Stimulated activated CD4-positive, alpha-beta T cell treated with anti-CD3 and anti-CD28 coated beads, Interleukin-15, amount 100 ng/mL, for 48 hours (primary cell): ENCODE measurements at regions not wholly inside any gene's neighbourhood (a gene's known extent, or its start where the extent isn't known, plus 50 kb on each side); places are given as distances from the start of the nearest gene placed in this dataset.
A peak's percentile ranks its signal among the peaks of the same experiment; 100 is the strongest.

Experiments used
- DNase-seq, 2 donors: peaks; one replicate each; pipeline ENCODE4 v3.0.0-alpha.2; 2020; ENCODE audit warnings: low read depth in 2 of 2

DNA sequence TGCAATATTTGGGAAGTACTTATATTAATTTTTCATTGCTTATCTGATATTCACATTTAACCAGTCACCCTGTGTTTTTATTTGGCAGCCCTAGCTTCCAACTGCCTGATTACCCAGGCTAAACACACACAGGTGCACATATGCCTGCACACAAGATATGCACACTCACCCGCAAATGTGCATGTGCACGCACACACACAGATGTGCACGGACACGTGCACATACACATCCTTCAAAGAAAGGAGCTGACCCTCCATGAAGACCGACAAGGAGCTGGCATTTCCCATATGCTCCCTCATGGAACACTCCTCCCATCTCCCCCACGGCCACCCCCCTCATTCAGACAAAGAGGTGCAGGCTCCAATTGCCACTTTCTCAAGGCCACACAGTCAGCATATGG, 242.2 kb downstream of the ENGASE start:
- no peak for DNase-seq

DNA sequence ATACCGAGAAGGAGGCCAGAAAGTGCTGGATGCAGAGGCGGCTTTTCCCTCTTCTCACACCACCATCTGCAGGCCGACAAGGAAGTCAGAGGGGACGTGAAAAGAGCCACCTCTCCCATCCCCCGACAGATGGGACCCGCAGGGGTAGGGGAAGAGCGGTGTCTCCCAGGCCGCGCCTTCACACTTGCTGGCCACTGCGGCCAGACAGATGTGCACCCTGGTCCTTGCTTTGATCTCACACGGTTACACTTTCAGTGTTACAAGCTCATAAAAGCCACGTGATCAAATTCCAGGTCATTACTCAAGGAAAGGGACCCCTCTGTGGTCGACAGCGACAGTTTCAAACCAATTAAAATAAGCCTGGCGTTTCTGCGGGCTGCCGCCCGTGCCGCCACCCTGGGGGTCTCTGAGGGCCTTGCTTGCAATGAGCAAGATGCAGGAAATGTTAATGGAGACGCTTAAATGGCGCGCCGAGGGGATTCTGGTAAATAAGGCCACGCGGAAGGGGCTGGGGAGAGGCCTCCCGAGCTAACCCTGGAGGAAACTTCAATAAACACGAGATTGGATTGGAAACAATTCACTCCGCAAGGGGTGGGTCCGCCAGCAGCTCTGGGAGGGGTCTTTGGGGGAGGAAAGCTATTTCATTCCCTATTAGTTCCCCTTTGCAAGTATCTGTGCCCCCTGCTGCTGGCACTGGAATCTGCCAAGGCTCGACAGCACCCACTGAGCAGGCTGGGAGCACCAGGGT, 240.9 kb downstream of the ENGASE start:
- DNase-seq = no peak

DNA sequence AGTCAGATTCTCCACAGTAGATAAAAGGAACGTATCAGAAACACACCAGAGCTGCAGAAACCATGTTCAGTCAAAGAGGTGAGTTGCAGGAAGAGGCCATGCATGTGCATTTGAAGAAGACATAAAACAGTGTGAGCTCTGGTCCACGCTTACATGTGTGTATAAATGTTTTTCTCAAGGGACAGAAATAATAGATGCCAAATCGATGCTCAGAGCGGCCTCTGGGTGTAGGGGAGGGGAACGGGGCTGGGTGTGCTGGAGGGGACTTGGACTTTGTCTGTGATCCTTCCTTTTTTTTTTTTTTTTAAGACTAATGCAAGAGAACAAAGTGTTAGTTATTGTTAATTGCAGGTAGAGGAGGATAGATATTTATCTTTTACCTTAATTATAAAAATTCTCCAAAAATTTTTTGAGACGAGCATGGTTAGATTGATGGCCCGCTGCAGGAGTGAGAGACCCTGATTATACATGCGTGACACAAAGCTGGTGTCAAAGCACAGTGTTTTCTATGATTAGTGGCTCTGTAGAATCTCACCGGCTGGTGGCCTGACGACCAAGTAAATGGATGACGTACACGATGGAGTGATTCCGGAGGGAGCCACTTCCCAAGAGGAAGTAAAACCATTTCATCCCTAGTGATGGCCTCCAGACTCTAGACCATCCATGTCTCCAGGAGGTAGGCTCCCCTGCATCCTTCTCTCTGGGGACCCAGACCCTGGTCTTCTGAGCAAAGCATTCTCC, 240.2 kb downstream of the ENGASE start:
- no peak for DNase-seq

DNA sequence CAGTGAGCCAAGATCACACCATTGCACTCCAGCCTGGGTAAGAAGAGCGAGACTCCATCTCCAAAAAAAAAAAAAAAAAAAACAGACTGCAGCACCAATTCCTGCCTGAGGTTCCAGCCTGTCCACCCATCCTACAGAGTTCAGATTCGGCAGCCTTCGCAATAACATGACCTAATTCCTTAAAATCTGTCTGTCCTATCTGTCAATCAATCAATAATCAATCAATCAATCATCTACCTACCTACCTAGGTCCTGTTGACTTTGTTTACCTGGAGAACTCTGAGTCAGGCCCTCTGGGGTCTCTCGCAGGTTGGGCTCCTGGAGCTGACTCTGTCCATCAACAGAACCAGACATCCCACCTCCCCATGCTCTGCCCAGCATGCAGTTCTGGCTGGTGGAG, 236.7 kb downstream of the ENGASE start:
- no peak for DNase-seq

DNA sequence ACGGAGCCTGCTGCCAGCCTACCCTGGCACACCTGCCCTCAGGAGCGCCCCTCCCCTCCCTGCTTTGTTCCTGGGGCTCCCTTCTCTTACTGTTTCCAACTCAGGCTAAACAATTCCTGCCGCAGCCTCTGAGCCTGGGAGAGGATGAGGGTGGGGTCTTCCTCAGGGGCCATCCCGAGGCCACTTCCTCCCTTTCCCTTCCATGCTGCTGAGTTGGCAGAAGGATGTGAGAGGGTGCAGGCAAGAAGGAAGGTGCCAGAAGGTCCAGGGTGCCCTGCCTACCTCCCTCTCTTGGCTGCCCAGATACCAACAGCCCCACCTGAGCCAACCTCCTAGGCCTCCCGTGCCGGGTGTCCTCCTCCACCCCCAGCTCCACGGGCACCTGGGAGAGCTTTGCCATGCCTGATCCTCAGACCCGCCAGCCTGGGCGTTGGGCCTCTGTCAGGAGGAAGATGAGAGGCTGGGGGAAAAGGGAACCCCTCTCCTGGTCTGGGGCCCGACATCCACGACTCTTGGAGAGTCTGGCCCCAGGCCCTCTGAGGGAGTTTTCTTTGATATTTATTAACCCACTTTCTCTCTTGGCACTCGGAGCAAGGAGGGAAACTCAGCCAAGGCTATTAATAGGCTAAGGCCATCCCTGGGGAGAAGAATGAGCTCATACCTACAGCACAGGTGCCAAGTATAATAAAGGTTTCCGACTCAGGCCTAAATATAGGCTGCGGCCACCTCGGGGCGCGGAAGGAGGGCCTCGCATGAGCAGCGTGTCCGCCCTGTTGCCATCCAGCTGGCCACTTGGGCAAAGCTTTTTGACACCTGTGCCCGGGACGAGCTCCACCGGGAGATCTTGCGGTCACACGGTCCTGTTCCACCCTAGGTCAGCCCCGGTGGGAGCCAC, 232.0 kb downstream of the ENGASE start:
- DNase-seq = no peak

DNA sequence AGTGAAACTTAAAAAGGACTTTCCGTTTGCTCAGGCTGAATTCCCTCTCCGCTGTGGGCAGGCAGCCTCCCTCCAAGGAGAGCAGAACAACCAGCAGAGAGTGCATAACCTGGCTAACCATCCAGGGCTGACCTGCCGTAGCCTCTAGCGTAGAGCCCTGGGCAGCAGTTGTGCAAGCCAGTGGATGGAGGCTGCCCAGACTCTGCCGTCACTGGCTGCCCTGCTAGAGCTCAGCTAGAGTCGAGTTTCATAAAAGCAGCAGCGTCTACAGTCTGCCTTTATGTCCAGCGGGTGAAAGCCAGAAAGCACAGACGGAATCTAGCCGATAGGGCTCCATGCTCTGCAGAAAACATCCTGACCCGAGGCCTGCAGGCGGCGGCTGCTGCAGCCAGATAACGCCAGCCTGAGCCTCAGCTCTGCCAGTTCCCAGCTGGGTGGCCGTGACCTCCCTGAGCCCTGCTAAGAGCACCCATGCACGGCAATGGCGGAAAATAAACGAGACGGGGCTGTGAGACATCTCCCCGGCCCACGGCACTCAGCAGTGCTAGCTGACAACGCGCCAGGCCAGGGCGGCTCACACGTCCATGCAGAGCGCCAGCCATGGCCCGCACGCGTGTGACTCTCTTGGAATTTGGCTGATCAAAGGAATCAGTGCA, 231.3 kb downstream of the ENGASE start:
- no peak for DNase-seq

DNA sequence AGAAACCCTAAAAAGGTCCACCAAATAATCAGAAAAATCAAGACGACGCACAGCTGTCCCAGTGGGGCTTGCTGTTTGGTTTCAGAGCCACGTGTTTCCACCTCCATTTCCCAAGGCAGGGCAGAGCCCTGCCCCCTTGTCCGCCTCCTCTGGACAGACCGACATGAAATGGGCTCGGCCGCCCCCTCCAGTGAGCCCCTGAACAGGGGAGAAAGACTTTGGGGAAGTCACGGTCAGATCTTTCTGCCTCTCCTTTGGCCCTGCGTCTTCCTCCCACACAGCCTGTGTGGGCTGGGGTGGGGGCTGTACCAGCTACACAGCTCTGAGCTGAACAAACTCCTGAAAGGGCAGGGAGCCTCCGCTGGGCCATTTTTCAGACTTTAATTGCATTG, 230.7 kb downstream of the ENGASE start:
- no peak for DNase-seq

DNA sequence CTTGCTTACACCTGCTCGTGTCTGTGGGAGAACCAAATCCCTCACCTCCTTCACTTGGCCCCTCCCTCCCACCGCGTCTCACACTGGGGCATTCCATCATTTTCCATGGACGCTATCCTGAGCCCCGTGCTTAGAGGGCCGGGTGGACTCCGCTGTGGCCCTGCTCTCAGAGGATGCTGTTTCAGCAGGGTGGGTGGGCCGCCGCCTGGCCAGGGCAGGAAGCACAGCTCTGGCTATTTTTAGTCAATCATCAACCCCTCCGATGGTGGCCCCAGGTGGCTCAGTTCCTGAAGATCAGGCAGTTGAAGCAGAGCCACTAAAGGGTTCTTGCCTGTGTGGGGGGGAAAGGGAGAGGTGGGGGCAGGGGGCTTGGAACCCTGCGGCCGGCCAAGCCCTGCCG, 230.3 kb downstream of the ENGASE start:
- DNase-seq = no peak

DNA sequence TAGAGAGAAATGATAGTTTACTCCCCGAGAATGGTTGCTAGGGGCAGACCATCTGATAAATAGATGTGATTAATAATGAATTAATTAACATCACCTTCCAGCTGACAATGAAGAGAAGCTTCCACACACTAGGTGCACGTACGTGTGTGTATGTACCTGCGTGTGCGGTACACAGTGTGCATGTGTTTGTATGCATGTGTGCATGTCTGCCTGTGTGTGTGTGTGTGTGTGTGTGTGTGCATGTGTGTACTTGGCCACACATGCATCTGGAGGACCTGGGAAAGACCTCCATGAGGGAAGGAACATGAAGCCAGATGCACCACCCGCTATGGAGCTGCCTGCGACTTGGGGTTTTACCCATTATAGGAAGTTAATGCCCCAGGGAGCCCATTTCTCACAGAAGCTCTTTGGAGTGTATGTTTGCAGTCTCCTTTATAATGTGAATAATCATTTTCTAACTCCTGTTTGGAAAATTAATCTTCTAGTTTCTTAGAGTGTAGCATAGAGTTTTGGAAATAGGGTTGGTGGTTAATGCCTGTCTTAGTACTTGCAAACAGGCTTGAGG, 229.1 kb downstream of the ENGASE start:
- DNase-seq = no peak

DNA sequence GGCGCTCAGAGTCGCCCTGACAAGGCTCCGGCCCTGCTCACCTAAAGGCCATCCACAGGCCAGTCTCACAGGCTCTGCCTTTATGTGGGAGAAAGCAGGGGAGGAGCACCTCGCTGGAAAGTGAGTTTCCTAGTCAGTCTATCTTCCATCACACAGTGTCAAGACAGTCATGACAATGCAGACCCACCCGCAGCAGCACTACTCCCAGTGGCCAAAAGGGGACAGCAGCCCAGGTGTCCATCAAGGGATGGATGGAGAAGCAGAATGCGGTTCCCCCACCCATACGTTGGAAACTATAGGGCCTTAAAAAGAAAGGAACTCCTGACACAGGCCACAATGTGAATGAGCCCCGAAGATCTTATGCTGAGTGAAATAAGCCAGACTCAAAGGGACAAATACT, 226.8 kb downstream of the ENGASE start:
- DNase-seq = no peak

DNA sequence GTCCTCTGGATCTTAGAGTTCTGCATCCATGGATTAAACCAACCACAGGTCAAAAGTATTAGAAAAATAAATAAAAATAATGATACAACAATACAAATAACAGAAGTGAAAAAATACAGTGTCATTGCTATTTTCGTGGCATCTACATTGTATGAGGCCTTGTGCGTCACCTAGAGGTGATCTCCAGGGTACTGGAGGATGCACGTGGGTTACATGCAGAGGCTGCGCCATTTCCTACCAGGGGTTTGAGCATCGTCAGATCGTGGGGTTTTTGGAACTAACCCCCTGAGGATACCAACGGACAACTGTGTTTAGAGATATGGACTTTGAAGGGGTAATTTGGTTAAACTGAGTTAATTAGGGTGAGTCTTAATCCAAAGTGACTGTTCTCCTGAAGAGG, 224.7 kb downstream of the ENGASE start:
- DNase-seq = no peak

DNA sequence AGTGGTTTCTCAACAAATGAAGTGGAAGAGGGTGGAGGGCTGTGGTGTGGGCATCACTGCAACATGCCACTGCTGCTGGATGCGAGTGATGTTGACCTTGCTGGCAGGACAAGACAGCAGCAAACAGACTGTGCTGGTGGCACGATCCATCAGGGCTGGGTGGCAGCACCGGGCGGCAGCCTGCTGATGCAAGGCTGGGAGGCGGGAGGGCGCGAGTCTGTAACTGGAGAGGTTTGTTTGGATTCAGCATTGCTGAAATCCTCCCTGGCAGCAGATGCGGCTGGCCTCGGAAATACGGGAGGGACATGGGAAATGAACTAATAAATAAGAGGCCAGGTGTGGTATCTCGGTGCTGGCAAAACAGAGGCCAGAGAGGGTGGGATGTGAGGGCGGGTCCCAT, 224.2 kb downstream of the ENGASE start:
- no peak for DNase-seq

DNA sequence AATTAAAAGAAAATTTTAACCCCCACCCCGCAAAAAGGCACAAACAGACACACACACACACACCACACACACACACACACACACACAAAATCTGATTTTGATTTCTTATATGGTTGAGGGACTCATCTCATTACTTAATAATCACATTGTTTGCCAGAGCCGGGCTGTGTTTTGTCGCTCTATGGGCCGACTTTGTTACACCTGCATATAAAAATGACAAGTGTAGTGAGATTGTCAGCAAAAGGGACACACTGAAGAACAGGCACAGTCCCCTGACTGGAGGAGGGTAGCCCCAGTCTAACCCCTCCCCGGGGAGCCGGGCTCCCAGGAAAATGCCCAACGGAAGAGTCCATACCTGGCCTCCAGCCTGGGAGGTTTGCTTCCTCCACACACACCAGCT, 221.6 kb downstream of the ENGASE start:
- DNase-seq = no peak

DNA sequence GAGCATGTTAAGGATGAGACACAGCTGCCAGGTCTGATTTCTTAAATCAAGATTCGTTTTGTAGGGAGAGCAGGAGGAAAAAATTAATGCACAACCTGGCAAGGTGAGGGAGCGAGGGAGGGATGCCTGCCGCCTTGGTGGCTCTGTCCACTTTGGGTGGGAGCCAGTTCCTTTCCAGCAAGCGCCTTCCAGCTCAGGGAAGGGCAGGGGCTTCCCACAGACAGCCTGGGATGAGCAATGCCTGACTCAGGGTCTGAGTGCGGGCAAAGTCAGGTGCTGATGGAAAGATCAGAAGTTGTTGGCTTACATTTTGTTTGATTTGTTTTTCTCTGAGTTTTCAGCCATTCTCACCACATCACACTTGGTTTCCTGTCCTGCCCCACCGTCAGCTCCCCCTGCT, 220.7 kb downstream of the ENGASE start:
- no peak for DNase-seq

DNA sequence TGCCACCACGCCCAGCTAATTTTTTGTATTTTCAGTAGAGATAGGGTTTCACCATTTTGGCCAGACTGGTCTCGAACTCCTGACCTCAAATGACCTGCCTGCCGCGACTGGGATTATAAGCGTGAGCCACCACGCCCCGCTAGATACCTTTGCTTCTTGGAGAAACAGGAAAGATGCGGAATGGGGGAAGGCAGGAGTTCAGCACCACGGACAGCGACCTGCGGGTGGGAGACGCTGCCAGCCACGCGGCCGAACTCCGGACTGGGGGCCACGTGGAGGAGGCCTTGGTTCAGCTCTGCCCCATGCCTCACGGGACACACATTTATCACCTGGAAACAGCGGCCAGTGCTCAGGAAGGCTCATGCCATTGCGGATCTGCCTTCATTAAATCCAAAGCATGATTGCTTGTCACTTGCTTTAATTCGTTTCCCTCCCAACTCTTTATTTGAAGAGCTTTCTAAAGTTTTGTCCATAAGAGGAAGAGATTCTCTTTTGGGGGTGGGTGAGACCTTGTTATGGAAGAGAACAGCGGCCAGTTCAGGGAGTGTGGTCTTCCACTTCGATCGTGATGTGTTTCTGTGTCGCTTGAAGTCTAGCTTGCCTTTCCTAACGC, 219.9 kb downstream of the ENGASE start:
- peak in 1 of 2 donors; percentile 6 for DNase-seq

DNA sequence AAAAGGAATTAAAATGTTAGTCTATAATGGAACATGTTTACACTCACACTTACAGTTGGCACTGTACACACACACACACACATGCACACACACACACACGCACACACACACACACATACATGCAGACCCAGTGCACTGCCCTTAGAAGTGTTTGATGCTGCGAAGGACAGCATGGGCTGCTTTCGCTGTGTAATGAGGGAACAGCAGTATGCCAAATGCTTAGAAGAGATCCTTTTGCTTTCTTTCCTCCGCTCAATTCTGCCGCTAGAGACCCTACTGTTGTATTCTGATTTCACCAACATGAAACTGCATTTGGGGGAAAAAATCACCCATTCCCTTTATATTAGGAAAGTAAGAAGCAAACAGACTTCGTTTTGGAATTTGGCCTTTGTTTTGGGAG, 217.9 kb downstream of the ENGASE start:
- no peak for DNase-seq

DNA sequence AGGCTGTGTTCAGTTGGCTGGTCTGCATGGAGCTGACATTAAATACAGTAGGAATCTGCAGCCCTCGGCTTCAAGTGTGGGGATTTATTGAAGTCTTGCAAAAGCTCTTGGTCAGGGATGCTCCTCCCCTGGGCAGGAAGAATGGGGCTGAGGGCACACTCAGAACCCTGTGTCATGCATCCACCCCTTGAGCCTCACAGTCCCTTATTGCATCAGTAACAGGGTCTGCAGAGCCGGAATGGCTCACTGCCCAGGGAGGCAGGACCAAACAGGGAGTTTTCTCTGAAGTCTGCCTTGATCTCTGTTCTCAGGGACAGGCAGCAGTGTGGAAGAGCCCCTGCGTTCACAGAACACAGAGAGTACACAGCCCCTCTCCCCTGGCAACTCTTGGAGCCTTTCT, 216.8 kb downstream of the ENGASE start:
- DNase-seq = no peak

DNA sequence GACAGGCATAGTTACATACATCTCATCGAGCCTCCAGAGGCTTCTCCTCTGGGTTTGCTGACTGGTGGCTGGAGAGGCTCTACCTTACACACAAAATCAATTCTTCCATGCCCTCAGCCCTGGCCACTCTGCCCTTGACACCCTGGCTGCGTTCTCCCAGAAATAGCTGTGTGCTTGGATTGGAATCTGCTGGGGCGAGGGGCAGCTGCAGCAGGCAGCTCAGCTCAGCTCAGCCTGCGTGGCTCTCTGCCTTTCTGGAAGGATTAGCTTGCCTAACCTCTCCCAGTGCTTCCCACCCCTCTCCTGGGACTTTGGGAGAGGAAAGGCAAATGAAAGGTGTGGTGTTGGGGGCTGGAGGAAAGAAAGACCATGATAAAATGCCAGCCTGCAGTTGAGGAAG, 216.1 kb downstream of the ENGASE start:
- no peak for DNase-seq

DNA sequence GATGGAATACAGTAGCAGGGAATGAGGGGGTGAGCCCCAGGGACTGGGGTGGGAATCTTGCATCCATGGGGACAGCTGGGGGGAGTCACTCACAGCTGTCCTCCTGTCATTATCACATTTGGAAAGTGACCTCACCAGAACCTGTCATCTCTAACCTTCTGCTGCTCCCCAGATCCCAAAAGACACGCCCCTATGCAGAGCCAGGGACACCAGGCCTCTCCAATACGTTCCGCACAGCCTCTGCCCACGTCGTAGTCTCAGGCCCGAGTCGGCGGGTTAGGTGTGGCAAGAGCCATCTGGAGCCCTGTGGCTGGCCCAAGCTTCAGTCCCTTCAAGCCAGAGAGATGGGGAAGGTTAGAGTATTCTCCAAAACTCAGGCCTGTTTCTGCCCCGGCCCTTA, 214.3 kb downstream of the ENGASE start:
- no peak for DNase-seq

DNA sequence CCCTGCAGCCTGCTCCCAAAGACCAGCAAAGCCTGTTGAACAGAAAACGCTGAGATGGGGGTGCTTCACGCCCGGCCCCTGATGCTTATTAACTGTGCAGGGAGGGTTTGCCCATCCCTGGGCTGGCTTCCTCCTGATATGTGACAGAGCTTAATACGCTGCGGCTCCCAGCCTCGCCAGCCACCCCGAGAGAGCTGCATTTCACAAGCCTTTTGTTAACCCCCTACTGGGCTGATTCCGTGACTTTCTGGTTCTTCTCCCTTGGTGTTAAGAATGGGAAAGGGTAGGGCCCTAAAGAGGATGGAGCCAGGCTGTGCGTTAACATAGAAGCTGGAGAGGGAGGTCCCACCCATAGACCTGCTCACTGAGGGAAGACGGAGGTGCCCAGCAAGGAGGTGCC, 211.8 kb downstream of the ENGASE start:
- no peak for DNase-seq

DNA sequence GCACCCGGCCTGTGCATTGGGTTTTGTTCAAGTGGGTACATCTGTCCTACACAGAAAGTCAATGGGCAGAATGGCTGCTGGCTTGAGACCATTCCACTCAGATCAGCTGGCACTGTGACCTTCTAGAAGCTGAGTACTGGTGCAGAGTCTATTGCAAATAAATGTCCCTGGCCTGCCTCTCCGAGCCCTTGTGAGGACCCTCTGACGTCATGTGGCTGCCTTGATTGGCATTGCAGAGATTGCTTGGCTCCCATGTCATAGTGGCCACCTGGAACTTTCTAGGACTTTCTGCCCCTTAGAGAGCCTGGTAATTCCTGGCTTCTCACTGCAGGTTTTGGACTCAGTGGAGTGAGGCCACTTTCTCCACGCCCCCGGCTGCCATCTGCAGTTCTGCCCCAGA, 211.3 kb downstream of the ENGASE start:
- no peak for DNase-seq
